ENCODE measurements at regions not wholly inside any gene's neighbourhood (a gene's known extent, or its start where the extent isn't known, plus 50 kb on each side); places are given as distances from the start of the nearest gene placed in this dataset.

DNA sequence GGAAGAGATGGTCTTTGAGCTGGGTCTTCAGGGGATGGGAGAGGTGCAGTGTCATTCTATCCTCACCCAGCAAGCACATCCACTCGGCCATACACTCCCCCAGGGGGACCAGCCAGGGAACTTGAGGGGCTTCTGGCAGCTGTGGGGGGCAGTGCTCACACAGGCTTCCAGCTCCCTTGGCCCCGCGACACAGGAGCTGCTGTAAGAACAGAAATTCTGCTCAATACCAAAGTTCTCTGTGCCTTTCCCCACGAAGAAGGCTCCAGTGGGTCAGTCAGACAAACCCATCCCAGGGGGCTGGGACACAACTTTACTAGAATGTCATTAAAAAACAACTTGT, 289.1 kb upstream of the RTL1 start:
- ATAC-seq = no peak
- Histone ChIP-seq H3K27ac (ENCODE audit: low read depth, low read length) (no peak overlapping the region), H3K4me3 (replicated peaks in 1 of 2; ENCODE audit: low read depth in 1 of 2, low read length in 2 of 2) (no peak overlapping the region), H3K27me3 (ENCODE audit: insufficient read depth, low read length) (no peaks in the 10 kb centered on the region; the same call in 1 of the 2 replicates), H3K9ac (ENCODE audit: low read length) (no peak overlapping the region), H3K79me2 (ENCODE audit: insufficient read depth, low read length) (no peaks in the 10 kb centered on the region), H3K9me3 (ENCODE audit: control insufficient read depth in 1 of 2, insufficient read depth in 1 of 2, low read depth in 1 of 2, low read length in 2 of 2) (no peaks in the 10 kb centered on the region), H4K20me1 (ENCODE audit: insufficient read depth) (no peaks in the 10 kb centered on the region), H2AFZ (ENCODE audit: low read depth, low read length, poor library complexity, severe bottlenecking) (no peak overlapping the region), H3K4me1 (ENCODE audit: control insufficient read depth in 1 of 2, insufficient read depth in 2 of 2, low read length in 2 of 2) (no peaks in the 10 kb centered on the region), H3K9me2 (ENCODE audit: insufficient read depth) (no peaks in the 10 kb centered on the region), H3K4me2 (ENCODE audit: low read length) (no peak overlapping the region), H3K36me3 (ENCODE audit: control insufficient read depth in 1 of 2, insufficient read depth in 2 of 2, low read length in 2 of 2) (no peaks in the 10 kb centered on the region)
- no peak for TF ChIP-seq ELF1 (IDR thresholded peaks at IDR 0.05; ENCODE audit: borderline replicate concordance, low read depth)
- TF ChIP-seq CEBPB (IDR thresholded peaks at IDR 0.05; ENCODE audit: low read depth) = no peak
- no peak for TF ChIP-seq JUND (IDR thresholded peaks at IDR 0.05)
- TF ChIP-seq, protein P1, sequence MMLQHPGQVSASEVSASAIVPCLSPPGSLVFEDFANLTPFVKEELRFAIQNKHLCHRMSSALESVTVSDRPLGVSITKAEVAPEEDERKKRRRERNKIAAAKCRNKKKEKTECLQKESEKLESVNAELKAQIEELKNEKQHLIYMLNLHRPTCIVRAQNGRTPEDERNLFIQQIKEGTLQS (IDR thresholded peaks at IDR 0.05) = no peak
- no peak for TF ChIP-seq CBX3 (IDR thresholded peaks at IDR 0.05; ENCODE audit: low read depth)
- TF ChIP-seq, protein P2, sequence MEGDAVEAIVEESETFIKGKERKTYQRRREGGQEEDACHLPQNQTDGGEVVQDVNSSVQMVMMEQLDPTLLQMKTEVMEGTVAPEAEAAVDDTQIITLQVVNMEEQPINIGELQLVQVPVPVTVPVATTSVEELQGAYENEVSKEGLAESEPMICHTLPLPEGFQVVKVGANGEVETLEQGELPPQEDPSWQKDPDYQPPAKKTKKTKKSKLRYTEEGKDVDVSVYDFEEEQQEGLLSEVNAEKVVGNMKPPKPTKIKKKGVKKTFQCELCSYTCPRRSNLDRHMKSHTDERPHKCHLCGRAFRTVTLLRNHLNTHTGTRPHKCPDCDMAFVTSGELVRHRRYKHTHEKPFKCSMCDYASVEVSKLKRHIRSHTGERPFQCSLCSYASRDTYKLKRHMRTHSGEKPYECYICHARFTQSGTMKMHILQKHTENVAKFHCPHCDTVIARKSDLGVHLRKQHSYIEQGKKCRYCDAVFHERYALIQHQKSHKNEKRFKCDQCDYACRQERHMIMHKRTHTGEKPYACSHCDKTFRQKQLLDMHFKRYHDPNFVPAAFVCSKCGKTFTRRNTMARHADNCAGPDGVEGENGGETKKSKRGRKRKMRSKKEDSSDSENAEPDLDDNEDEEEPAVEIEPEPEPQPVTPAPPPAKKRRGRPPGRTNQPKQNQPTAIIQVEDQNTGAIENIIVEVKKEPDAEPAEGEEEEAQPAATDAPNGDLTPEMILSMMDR (IDR thresholded peaks at IDR 0.05 in 2 of 3, conservative IDR thresholded peaks at IDR 0.05 in 1 of 3; ENCODE audit: borderline replicate concordance in 1 of 3, insufficient read depth in 1 of 3, low read depth in 2 of 3, low read length in 2 of 3) = no peak
- TF ChIP-seq, protein P3, sequence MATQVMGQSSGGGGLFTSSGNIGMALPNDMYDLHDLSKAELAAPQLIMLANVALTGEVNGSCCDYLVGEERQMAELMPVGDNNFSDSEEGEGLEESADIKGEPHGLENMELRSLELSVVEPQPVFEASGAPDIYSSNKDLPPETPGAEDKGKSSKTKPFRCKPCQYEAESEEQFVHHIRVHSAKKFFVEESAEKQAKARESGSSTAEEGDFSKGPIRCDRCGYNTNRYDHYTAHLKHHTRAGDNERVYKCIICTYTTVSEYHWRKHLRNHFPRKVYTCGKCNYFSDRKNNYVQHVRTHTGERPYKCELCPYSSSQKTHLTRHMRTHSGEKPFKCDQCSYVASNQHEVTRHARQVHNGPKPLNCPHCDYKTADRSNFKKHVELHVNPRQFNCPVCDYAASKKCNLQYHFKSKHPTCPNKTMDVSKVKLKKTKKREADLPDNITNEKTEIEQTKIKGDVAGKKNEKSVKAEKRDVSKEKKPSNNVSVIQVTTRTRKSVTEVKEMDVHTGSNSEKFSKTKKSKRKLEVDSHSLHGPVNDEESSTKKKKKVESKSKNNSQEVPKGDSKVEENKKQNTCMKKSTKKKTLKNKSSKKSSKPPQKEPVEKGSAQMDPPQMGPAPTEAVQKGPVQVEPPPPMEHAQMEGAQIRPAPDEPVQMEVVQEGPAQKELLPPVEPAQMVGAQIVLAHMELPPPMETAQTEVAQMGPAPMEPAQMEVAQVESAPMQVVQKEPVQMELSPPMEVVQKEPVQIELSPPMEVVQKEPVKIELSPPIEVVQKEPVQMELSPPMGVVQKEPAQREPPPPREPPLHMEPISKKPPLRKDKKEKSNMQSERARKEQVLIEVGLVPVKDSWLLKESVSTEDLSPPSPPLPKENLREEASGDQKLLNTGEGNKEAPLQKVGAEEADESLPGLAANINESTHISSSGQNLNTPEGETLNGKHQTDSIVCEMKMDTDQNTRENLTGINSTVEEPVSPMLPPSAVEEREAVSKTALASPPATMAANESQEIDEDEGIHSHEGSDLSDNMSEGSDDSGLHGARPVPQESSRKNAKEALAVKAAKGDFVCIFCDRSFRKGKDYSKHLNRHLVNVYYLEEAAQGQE (IDR thresholded peaks at IDR 0.05; ENCODE audit: low read depth) = no peak
- no peak for TF ChIP-seq POLR2A (IDR thresholded peaks at IDR 0.05; ENCODE audit: borderline replicate concordance, extremely low read depth, insufficient read depth, insufficient read length)
- no peak for TF ChIP-seq EZH2 (IDR thresholded peaks at IDR 0.05)
- TF ChIP-seq ZNF274 (IDR thresholded peaks at IDR 0.05; ENCODE audit: low read depth, low read length) = no peak
- TF ChIP-seq EGR1 (IDR thresholded peaks at IDR 0.05; ENCODE audit: low read depth) = no peak
- TF ChIP-seq, protein P4, sequence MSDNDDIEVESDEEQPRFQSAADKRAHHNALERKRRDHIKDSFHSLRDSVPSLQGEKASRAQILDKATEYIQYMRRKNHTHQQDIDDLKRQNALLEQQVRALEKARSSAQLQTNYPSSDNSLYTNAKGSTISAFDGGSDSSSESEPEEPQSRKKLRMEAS (IDR thresholded peaks at IDR 0.05) = no peak
- TF ChIP-seq SIN3A (IDR thresholded peaks at IDR 0.05; ENCODE audit: low read depth) = no peak
- TF ChIP-seq, protein P5, sequence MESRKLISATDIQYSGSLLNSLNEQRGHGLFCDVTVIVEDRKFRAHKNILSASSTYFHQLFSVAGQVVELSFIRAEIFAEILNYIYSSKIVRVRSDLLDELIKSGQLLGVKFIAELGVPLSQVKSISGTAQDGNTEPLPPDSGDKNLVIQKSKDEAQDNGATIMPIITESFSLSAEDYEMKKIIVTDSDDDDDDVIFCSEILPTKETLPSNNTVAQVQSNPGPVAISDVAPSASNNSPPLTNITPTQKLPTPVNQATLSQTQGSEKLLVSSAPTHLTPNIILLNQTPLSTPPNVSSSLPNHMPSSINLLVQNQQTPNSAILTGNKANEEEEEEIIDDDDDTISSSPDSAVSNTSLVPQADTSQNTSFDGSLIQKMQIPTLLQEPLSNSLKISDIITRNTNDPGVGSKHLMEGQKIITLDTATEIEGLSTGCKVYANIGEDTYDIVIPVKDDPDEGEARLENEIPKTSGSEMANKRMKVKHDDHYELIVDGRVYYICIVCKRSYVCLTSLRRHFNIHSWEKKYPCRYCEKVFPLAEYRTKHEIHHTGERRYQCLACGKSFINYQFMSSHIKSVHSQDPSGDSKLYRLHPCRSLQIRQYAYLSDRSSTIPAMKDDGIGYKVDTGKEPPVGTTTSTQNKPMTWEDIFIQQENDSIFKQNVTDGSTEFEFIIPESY (IDR thresholded peaks at IDR 0.05; ENCODE audit: extremely low read depth, insufficient replicate concordance, low read length) = no peak
- no peak for TF ChIP-seq EZH2phosphoT487 (IDR thresholded peaks at IDR 0.05; ENCODE audit: borderline replicate concordance)
- TF ChIP-seq YY1 (IDR thresholded peaks at IDR 0.05; ENCODE audit: extremely low read depth, insufficient replicate concordance, low read depth, low read length) = no peak
- no TSS peak for BruUV-seq (replicated peaks)
- RAD21 ChIA-PET (ENCODE audit: low non-redundant PET in 1 of 2, low total read pairs in 2 of 2, uncharacterized antibody in 2 of 2, unreplicated experiment in 2 of 2) = no interaction called here
- POLR2A ChIA-PET = no interaction called here
- CTCF ChIA-PET = no interaction called here
- DNase-seq (ENCODE audit: low read depth, low spot score) = no peak
- intact Hi-C loops (cut with micrococcal nuclease) = no loop called here
